ACC112 (cell line): ENCODE measurements at regions not wholly inside any gene's neighbourhood (a gene's known extent, or its start where the extent isn't known, plus 50 kb on each side); places are given as distances from the start of the nearest gene placed in this dataset.

ENCODE experiments used
- H2AFZ ChIP-seq: fragments of 200-600 bp; sonication (generic); one replicate; pipeline ENCODE4 v1.6.0; 2017; ENCODE audit warnings: antibody characterized with exemption, low read length; ENCODE audit not compliant: unreplicated experiment
- H3K27ac ChIP-seq: fragments of 200-600 bp; sonication (generic); 2 replicates; pipeline ENCODE4 v1.5.1; 2014; ENCODE audit warnings: low read depth, mild to moderate bottlenecking, antibody characterized with exemption, low read length, moderate library complexity
- H3K27me3 ChIP-seq: fragments of 200-600 bp; sonication (generic); 2 replicates; pipeline ENCODE4 v1.6.1; 2014; ENCODE audit warnings: mild to moderate bottlenecking, antibody characterized with exemption, low read length, moderate library complexity, mixed read lengths; ENCODE audit not compliant: insufficient read depth
- H3K36me3 ChIP-seq: fragments of 200-600 bp; sonication (generic); 2 replicates; pipeline ENCODE4 v1.6.1; 2016; ENCODE audit warnings: mild to moderate bottlenecking, antibody characterized with exemption, low read length, moderate library complexity, mixed read lengths; ENCODE audit not compliant: insufficient read depth
- H3K4me1 ChIP-seq: fragments of 200-600 bp; sonication (generic); one replicate; pipeline ENCODE4 v1.6.1; 2016; ENCODE audit warnings: low read length, mixed read lengths; ENCODE audit not compliant: insufficient read depth, unreplicated experiment, control insufficient read depth
- H3K4me3 ChIP-seq: fragments of 200-600 bp; sonication (generic); 2 replicates; pipeline ENCODE4 v1.5.1; 2014; ENCODE audit warnings: mild to moderate bottlenecking, low read depth, low read length
- H3K79me2 ChIP-seq: fragments of 200-600 bp; sonication (generic); one replicate; pipeline ENCODE4 v1.6.0; 2016; ENCODE audit warnings: low read length; ENCODE audit not compliant: control insufficient read depth, unreplicated experiment, insufficient read depth

DNA sequence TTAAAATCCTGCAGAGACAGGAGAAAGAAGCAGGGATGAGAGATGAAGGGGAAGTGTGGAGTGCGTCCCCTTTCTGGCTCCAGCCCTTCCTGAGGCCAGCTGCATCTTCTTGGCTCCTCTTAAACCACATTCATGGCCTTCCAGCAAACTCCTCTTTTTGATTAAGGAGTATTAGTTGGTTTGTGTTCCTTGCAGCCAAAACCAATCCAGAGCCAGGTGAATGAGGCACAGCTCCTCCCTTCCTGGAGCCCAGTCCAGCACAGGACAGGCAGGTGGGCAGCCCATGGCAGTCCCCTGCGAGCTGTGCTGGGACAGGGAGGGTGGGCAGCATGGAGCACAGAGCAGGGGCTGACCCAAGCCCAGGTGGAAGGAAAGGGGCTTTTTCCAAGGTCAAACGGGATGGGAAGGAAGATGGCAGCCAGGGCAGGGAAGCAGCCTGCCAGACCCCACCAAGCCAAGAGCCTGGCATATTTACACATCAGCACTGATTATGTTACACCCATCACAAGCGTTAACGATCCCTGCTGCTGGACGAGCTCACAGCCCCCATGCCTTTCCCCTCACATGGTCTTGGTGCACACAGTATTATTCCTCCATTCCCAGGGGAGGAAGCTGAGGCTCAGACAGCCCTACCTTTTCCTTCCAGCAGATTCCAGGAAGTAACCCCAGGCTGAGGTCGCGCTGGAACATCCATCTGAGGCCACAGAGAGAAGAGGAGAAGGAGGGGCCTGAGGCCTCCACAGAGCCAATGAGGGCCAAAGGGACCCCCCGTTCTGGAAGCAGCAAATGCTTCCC, 175.6 kb downstream of the SMAD6 start:
- H3K79me2 ChIP-seq = no peaks in the 10 kb centered on the region
- no peaks in the 10 kb centered on the region for H3K36me3 ChIP-seq
- H3K27ac ChIP-seq = no peak overlapping the region
- H2AFZ ChIP-seq = peak overlapping the region; percentile 18
- H3K4me1 ChIP-seq = peaks cover 37% of the 10 kb centered on the region
- no peak overlapping the region for H3K4me3 ChIP-seq
- H3K27me3 ChIP-seq = no peaks in the 10 kb centered on the region

- no peaks in the 10 kb centered on the region for H3K27me3 ChIP-seq
Observed at GRCh38 chr15:66878761-66879160, 176.7 kb downstream of the SMAD6 start.

DNA sequence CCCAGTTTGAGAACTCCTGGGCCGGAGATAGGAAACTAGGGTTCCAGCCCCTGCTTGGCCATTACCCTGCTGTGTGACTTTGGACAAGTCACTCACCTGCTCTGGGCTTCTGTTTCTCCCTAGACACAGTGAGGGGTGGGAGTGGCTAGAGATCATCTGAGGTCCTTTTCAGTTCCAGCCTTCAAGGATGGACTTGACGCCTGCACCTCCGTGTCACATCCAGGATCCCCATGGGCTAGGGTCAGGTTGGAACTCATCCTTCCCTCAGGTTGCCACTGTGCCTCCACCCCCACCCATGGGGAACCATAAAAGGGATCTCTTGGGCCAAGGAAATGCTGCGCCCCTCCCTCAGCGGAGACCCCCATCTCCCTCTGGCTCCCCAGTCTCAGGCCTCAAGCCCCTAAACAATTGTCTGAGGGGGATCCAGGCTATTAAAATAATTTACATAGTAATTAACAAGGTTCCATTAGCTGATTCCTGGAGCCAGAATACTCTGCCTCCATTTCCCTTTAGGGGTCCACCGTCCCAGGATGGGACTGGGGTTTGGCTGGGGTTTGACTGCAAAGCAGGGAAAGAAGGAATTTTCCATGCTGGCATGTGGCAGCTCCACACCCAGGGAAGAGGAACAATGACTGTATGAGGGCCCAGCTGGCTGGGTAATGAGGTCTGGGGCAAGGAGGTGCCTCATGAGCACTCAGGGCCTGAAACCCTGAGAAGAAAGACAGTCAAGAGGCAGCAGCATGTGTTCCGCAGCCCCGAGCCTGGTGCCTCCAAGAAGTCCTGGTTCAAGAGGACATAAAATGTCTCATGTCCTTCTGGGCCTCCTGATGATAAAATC, 177.7 kb downstream of the SMAD6 start:
- H3K27me3 ChIP-seq = no peaks in the 10 kb centered on the region
- no peak overlapping the region for H3K27ac ChIP-seq
- no peak overlapping the region for H3K4me3 ChIP-seq
- no peak overlapping the region for H2AFZ ChIP-seq
- H3K36me3 ChIP-seq = no peaks in the 10 kb centered on the region
- no peaks in the 10 kb centered on the region for H3K79me2 ChIP-seq
- peaks cover 51% of the 10 kb centered on the region for H3K4me1 ChIP-seq

More at GRCh38 chr15:66878761-66879160, 176.7 kb downstream of the SMAD6 start:
- H3K4me1 ChIP-seq = peaks cover 41% of the 10 kb centered on the region
- H2AFZ ChIP-seq = no peak overlapping the region
- no peaks in the 10 kb centered on the region for H3K36me3 ChIP-seq
- no peak overlapping the region for H3K4me3 ChIP-seq
- H3K79me2 ChIP-seq = no peaks in the 10 kb centered on the region
- H3K27ac ChIP-seq = no peak overlapping the region

- H3K4me3 ChIP-seq = no peak overlapping the region
- H3K4me1 ChIP-seq = peaks cover 54% of the 10 kb centered on the region
- H3K79me2 ChIP-seq = no peaks in the 10 kb centered on the region
- H2AFZ ChIP-seq = no peak overlapping the region
- H3K27me3 ChIP-seq = no peaks in the 10 kb centered on the region
- H3K36me3 ChIP-seq = no peaks in the 10 kb centered on the region
- H3K27ac ChIP-seq = no peak overlapping the region
Observed at GRCh38 chr15:66880380-66881155, 178.5 kb downstream of the SMAD6 start.

- no peaks in the 10 kb centered on the region for H3K36me3 ChIP-seq
- peaks cover 54% of the 10 kb centered on the region for H3K4me1 ChIP-seq
- no peaks in the 10 kb centered on the region for H3K79me2 ChIP-seq
- H3K27ac ChIP-seq = peak overlapping the region; percentile 91
- H3K4me3 ChIP-seq = no peak overlapping the region
- no peaks in the 10 kb centered on the region for H3K27me3 ChIP-seq
- H2AFZ ChIP-seq = no peak overlapping the region
Observed at GRCh38 chr15:66881173-66881905, 179.3 kb downstream of the SMAD6 start.

DNA sequence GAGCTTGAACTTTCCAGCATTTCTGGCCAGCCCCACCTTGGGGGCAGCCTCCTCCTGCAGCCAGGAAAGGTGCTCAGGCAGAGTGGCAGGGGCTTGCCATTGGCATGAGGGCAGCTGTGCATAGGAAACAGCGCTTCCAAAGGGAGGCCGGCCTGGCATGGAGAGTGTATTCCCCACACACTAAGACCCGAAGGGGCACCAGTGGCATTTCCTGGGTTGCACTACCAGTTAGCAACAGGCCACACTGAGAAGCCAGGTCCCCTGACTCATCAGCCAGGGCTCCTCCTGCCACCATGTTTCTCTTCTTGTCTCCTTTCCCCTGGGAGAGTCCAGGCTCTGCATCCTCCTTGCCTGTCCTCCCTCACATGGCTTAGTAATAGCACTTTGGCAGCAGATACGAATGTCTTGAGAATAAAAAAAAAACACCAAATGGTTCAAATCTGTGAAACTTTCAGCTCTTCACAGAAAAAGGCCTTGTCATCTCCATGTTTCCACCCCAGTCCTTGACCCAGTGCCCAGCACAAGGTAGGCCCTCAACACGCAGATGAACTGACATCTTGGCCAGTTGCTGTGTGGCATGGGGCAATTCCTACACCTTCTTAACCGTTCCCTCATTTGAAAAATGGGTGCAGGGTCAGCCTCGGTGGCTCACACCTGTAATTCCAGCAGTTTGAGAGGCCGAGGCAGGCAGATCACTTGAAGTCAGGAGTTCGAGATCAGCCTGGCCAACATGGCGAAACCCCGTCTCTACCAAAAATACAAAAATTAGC, 180.4 kb downstream of the SMAD6 start:
- no peaks in the 10 kb centered on the region for H3K36me3 ChIP-seq
- H3K4me1 ChIP-seq = peaks cover 51% of the 10 kb centered on the region
- no peak overlapping the region for H2AFZ ChIP-seq
- no peaks in the 10 kb centered on the region for H3K27me3 ChIP-seq
- peak overlapping the region; percentile 91 for H3K27ac ChIP-seq
- 0 out of 2 replicates have a peak overlapping the region, but pooled peaks have one; percentile 5 for H3K4me3 ChIP-seq
- H3K79me2 ChIP-seq = no peaks in the 10 kb centered on the region

DNA sequence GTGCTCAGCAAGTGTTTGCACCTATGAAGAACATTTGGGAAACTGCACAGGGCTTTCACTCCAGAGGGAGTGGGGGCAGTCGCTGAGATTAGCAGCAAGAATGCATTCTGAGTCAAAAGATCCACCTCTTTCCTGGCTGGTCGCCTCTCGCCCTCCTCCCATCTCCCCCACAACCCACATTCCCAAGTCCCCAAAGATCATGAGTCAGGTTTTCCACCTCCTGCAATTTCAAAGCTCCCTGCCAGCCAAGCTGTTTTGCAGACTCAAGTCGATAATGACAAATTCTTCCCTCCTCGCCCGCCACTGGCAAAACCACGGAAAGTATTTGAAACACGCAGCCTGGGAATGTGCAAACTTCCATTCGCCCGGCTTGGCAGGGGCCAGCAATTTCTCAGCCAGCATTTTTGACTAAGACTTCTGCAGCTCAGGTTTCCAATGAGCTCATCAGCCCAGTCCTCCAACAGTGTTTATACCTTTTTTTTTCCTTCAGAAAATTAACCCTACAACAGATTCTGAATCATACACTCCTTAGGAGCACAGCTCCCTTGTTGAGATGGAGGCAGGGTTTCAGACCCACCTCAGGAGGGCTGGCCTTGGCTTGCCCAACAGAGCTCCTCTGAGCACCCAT, 181.4 kb downstream of the SMAD6 start:
- no peak overlapping the region for H2AFZ ChIP-seq
- H3K4me1 ChIP-seq = peaks cover 52% of the 10 kb centered on the region
- no peaks in the 10 kb centered on the region for H3K27me3 ChIP-seq
- peak overlapping the region; percentile 91 for H3K27ac ChIP-seq
- H3K4me3 ChIP-seq = no peak overlapping the region
- H3K36me3 ChIP-seq = no peaks in the 10 kb centered on the region
- H3K79me2 ChIP-seq = no peaks in the 10 kb centered on the region

DNA sequence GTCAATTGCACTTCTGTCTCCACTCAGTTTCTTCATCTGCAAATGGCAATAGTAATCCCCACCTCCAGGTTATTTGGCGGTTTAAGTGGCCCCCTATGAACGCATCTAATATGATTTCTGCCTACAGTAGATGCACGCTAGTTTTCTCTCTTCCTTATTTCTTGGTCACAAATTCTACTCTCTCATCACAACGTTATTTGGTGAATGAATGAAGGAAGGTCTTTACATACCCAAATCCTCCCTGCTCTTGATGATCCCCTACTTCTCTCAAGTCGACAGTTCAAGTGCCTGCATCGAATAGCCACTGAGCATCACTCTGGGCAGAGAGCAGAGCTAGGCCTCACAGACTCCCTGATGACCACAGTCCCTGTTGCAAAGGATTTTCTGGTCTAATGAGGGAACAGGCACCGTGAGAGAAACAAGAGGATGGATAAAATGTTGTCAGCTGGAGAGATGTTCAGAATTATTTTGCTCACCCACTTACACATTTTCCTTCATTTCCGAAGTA, 181.2 kb upstream of the SMAD3 start:
- Histone ChIP-seq H3K27me3 (no peaks in the 10 kb centered on the region), H3K27ac (peak overlapping the region; percentile 83), H3K4me3 (no peak overlapping the region), H2AFZ (no peak overlapping the region), H3K4me1 (peaks cover 47% of the 10 kb centered on the region), H3K36me3 (no peaks in the 10 kb centered on the region), H3K79me2 (no peaks in the 10 kb centered on the region)

DNA sequence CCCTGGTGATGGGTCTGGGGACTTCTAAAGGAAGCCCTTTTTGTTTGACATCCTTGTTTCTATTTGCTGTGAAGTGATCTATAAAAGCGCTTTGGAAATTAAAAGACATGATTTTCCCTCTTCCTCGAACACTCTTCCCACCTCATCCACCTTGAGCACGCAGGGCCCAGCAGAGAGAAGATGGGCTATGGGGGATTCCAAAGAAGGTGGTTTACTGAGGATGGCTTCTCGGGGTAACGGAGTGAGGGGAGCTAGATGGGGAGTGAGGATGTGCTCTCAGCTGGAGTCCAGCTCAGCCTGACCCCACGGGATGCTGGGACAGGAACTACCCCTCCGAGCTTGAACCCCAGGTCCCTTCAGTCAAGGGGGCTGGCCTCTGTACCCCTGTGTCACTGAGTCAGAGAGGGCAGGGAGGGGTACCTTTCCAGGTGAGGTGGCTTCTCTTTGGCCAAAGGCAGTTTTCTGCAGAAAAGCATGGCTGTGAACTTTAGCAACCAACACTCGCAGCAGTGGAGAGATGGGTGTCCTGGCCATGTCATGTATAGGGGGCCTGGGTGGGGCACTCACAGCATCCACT, 180.7 kb upstream of the SMAD3 start:
- Histone ChIP-seq H3K79me2 (no peaks in the 10 kb centered on the region), H3K27me3 (no peaks in the 10 kb centered on the region), H3K4me3 (no peak overlapping the region), H3K4me1 (peaks cover 47% of the 10 kb centered on the region), H3K36me3 (no peaks in the 10 kb centered on the region), H3K27ac (peak overlapping the region; percentile 83), H2AFZ (no peak overlapping the region)
